Peyer's patch (tissue), 4 donors: ENCODE measurements at regions not wholly inside any gene's neighbourhood (a gene's known extent, or its start where the extent isn't known, plus 50 kb on each side); places are given as distances from the start of the nearest gene placed in this dataset.

Experiments used
- DNase-seq, 3 donors: peaks; one replicate each; pipeline ENCODE4 v3.0.0-alpha.2; 2017 to 2019
- H3K27ac ChIP-seq, 4 donors: fragments of 200-600 bp; sonication (generic); one replicate each; pipeline ENCODE4 v1.5.1; 2016 to 2019
- H3K27me3 ChIP-seq, 2 donors: fragments of 200-600 bp; sonication (generic); one replicate each; pipeline ENCODE4 v1.5.1; 2019
- H3K36me3 ChIP-seq, 3 donors: fragments of 200-600 bp; sonication (generic); one replicate each; pipeline ENCODE4 v1.5.1; 2016 to 2019
- H3K4me1 ChIP-seq, 4 donors: fragments of 200-600 bp; sonication (generic); one replicate each; pipeline ENCODE4 v1.5.1; 2016 to 2019
- H3K4me3 ChIP-seq, 4 donors: fragments of 200-600 bp; sonication (generic); 1 replicate in 3 of 4; 2 replicates in 1 of 4; pipeline ENCODE4 v1.5.1; 2016 to 2019; ENCODE audit warnings: mild to moderate bottlenecking in 1 of 4
- H3K9me3 ChIP-seq, 4 donors: fragments of 200-600 bp; sonication (generic); one replicate each; pipeline ENCODE4 v1.5.1; 2016 to 2019; ENCODE audit warnings: mild to moderate bottlenecking in 1 of 4
- POLR2A ChIP-seq, 2 donors: fragments of 450-650 bp; IDR thresholded peaks; one replicate each; pipeline ENCODE4 v1.5.1; 2017; ENCODE audit warnings: antibody characterized with exemption in 2 of 2, mild to moderate bottlenecking in 2 of 2, moderate library complexity in 2 of 2
- TF ChIP-seq, protein P1 (sequence below), 6 experiments: fragments of 450-650 bp in 4 of 6; fragments of 200-600 bp in 2 of 6; sonication (generic) in 1 of 6; IDR thresholded peaks; one replicate each; pipeline ENCODE4 v1.5.1; 2017 to 2019; ENCODE audit warnings: antibody characterized with exemption in 6 of 6, mild to moderate bottlenecking in 3 of 6, moderate library complexity in 1 of 6

DNA sequence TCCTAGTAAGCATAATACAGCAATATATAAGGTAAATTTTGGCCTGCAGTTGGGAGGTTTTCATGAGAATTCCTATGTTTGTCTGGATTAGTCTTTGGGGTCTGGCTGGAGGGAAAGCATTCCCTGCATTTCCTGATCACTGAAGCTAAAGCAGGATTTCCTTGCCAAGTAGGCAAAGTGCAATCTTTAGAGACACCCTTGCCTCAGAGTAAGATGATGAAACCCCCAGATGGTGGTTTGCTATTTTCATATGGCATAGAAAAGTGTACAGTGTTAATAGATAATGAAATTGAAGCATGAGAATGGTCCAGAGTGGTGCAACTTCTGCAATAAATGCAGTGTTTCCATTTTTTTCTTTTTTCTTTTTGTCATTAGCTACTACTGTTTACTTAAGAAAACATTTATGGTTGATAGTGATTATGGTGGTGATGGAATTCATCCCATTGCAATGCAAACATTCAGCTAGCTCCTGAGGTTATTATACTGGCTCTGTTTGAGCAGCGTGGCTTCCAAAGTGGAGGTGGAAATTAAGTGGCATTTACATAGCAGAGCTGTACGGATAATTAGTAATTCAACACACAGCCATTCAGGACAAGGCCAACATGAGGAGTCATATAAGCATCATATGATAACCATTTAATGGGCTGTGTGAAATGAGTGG lies 276.3 kb downstream of the DUSP6 start:
- H3K36me3 ChIP-seq: no peaks in the 10 kb centered on the region
- TF ChIP-seq POLR2A (IDR thresholded peaks at IDR 0.05): no peak
- TF ChIP-seq, protein P1, sequence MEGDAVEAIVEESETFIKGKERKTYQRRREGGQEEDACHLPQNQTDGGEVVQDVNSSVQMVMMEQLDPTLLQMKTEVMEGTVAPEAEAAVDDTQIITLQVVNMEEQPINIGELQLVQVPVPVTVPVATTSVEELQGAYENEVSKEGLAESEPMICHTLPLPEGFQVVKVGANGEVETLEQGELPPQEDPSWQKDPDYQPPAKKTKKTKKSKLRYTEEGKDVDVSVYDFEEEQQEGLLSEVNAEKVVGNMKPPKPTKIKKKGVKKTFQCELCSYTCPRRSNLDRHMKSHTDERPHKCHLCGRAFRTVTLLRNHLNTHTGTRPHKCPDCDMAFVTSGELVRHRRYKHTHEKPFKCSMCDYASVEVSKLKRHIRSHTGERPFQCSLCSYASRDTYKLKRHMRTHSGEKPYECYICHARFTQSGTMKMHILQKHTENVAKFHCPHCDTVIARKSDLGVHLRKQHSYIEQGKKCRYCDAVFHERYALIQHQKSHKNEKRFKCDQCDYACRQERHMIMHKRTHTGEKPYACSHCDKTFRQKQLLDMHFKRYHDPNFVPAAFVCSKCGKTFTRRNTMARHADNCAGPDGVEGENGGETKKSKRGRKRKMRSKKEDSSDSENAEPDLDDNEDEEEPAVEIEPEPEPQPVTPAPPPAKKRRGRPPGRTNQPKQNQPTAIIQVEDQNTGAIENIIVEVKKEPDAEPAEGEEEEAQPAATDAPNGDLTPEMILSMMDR (IDR thresholded peaks at IDR 0.05): no peak
- H3K4me3 ChIP-seq: no peak overlapping the region
- no peak for DNase-seq
- no peaks in the 10 kb centered on the region for H3K9me3 ChIP-seq
- H3K27me3 ChIP-seq: no peaks in the 10 kb centered on the region
- no peak overlapping the region for H3K27ac ChIP-seq
- H3K4me1 ChIP-seq: no peaks in the 10 kb centered on the region

GRCh38 chr12:89073659-89074058 lies 278.6 kb downstream of the DUSP6 start:
- H3K27me3 ChIP-seq: no peaks in the 10 kb centered on the region
- TF ChIP-seq POLR2A (IDR thresholded peaks at IDR 0.05): no peak
- TF ChIP-seq, protein P1 (IDR thresholded peaks at IDR 0.05): no peak
- no peaks in the 10 kb centered on the region for H3K36me3 ChIP-seq
- no peak overlapping the region for H3K4me3 ChIP-seq
- no peaks in the 10 kb centered on the region for H3K4me1 ChIP-seq
- H3K27ac ChIP-seq: no peak overlapping the region
- no peaks in the 10 kb centered on the region for H3K9me3 ChIP-seq
- DNase-seq: no peak

DNA sequence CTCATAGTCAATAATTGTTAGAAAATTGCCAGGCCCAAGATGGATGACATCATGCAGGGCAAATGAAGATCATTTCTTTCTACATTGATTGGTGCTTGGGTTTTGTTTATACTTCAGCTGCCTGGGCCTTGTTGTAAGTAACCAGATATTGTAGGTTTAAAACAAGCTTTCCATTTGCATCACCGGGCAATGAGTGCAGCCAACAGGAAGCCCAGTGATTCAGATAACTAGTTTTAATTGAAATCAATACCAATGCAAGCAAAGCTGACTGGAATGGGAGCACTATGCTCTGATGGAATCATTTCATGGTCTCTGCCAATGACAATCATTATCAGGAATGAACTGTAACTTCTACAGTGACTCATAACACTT lies 279.3 kb downstream of the DUSP6 start:
- H3K27me3 ChIP-seq: no peaks in the 10 kb centered on the region
- no peaks in the 10 kb centered on the region for H3K36me3 ChIP-seq
- H3K4me3 ChIP-seq: no peak overlapping the region
- H3K9me3 ChIP-seq: no peaks in the 10 kb centered on the region
- no peak overlapping the region for H3K27ac ChIP-seq
- H3K4me1 ChIP-seq: no peaks in the 10 kb centered on the region
- DNase-seq: no peak
- TF ChIP-seq, protein P1 (IDR thresholded peaks at IDR 0.05): no peak

DNA sequence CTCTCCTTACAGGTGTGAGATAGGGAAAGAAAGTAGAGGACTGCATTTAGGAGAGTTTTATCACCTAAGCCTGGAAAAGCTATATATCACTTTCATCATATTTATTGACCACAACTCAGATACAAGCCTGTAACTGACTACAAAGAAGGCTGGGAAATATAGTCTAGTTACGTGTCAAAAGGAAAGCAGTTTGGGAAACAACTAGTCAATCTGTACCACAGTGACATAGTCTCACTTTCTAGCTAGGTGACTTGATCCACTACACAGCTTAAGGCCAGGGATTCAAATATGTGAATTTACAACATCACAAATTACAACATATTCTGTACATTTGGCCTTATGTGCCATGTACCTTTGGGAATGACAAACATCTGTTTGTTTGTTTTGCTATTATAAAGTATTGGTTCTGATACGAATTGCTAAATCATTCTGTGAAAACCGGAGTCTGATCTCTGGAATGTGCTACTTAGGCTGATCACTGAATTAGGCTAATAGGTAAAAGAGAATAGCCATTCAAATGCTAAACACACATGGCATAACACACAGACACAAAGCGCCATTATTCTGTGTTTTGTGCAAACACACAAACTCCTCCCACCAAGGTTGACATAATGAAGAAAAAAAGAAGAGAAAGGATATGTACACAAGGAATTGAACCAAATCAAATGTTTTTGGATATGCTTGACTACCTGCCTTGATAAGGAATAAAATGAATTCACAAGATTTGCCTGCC lies 279.8 kb downstream of the DUSP6 start:
- no peak overlapping the region for H3K27ac ChIP-seq
- no peaks in the 10 kb centered on the region for H3K4me1 ChIP-seq
- no peak for TF ChIP-seq POLR2A (IDR thresholded peaks at IDR 0.05)
- TF ChIP-seq, protein P1 (IDR thresholded peaks at IDR 0.05): no peak
- H3K9me3 ChIP-seq: no peaks in the 10 kb centered on the region
- no peaks in the 10 kb centered on the region for H3K36me3 ChIP-seq
- H3K4me3 ChIP-seq: no peak overlapping the region
- H3K27me3 ChIP-seq: no peaks in the 10 kb centered on the region
- no peak for DNase-seq

- no peaks in the 10 kb centered on the region for H3K36me3 ChIP-seq
- H3K27ac ChIP-seq: no peak overlapping the region
- TF ChIP-seq, protein P1 (IDR thresholded peaks at IDR 0.05): no peak
- TF ChIP-seq POLR2A (IDR thresholded peaks at IDR 0.05): no peak
- no peaks in the 10 kb centered on the region for H3K9me3 ChIP-seq
- no peaks in the 10 kb centered on the region for H3K27me3 ChIP-seq
- no peak overlapping the region for H3K4me3 ChIP-seq
- DNase-seq: no peak
- H3K4me1 ChIP-seq: no peaks in the 10 kb centered on the region
Measured at GRCh38 chr12:89070603-89071002, 281.7 kb downstream of the DUSP6 start.
